HepG2 (cell line): ENCODE measurements at regions not wholly inside any gene's neighbourhood (a gene's known extent, or its start where the extent isn't known, plus 50 kb on each side); places are given as distances from the start of the nearest gene placed in this dataset.

ENCODE experiments used
- ATAC-seq: fragments of 200-7000 bp; cut with Tn5 transposase; 3 replicates; pipeline ENCODE4 v1.9.1; 2020; ENCODE audit warnings: mild to moderate bottlenecking, moderate library complexity
- BruUV-seq: library from RNA; stranded (reverse); fragments of 400-500 nt; replicated peaks from 2 replicates; lab custom pipeline; 2021; lab: Mats Ljungman, UMichigan
- CTCF ChIA-PET: fragments of 300-600 bp; formaldehyde crosslinking; extraction: SDS; loops from one replicate; lab custom pipeline; 2021; ENCODE audit warnings: low total read pairs, inconsistent platforms, low intra/inter-chr PET ratio; lab: Yijun Ruan, JAX
- POLR2A ChIA-PET: fragments of 350-600 bp; sonication (Branson Sonifier 250); formaldehyde crosslinking; loops from one replicate; lab custom pipeline; 2020; ENCODE audit warnings: antibody characterized with exemption, inconsistent platforms; lab: Yijun Ruan, JAX
- DNase-seq: peaks from one replicate; pipeline ENCODE4 v3.0.0-alpha.2; 2015; ENCODE audit warnings: low spot score
- FAIRE-seq: peaks from 3 replicates; lab custom pipeline; 2011; peaks lifted over from hg19 to GRCh38; lab: Jason Lieb, UNC
- H2AFZ ChIP-seq: one replicate; pipeline ENCODE4 v1.6.1; 2011; ENCODE audit warnings: low read length, inconsistent platforms
- H3K27ac ChIP-seq: fragments of 300-600 bp; 3 replicates; pipeline ENCODE4 v1.8.0; 2011; ENCODE audit warnings: mixed run types, mild to moderate bottlenecking, mixed read lengths, low read length, inconsistent platforms; ENCODE audit not compliant: insufficient read depth; ENCODE audit errors: extremely low read length
- H3K27me3 ChIP-seq, 2 experiments: fragments of 200-600 bp in 1 of 2; 2 replicates in 1 of 2; 3 replicates in 1 of 2; pipeline versions ENCODE4 v1.6.0 to v1.8.0; 2011; ENCODE audit warnings: low read length in 2 of 2, mild to moderate bottlenecking in 2 of 2, moderate library complexity in 2 of 2, inconsistent platforms in 1 of 2; ENCODE audit not compliant: insufficient read depth in 2 of 2, control insufficient read depth in 1 of 2
- H3K36me3 ChIP-seq, 2 experiments: fragments of 200-600 bp in 1 of 2; replicated peaks in 1 of 2; 2 replicates in 1 of 2; 3 replicates in 1 of 2; pipeline versions ENCODE4 v1.5.1 to v1.8.0; 2011; ENCODE audit warnings: low read length in 2 of 2, inconsistent platforms in 1 of 2; ENCODE audit not compliant: insufficient read depth in 2 of 2, control insufficient read depth in 1 of 2
- H3K4me1 ChIP-seq: 2 replicates; pipeline ENCODE4 v1.5.1; 2012; ENCODE audit warnings: low read length, inconsistent platforms; ENCODE audit not compliant: insufficient read depth
- H3K4me2 ChIP-seq: 2 replicates; pipeline ENCODE4 v1.6.0; 2011; ENCODE audit warnings: low read depth, low read length, inconsistent platforms
- H3K4me3 ChIP-seq, 3 experiments: fragments of 200-600 bp in 1 of 3; sonication (generic), shearing (Covaris generic) in 1 of 3; replicated peaks in 1 of 3; 2 replicates each; pipeline ENCODE4 v1.5.1; 2011 to 2016; ENCODE audit warnings: low read length in 3 of 3, inconsistent platforms in 2 of 3, low read depth in 2 of 3, mild to moderate bottlenecking in 2 of 3, control low read depth in 1 of 3, mixed read lengths in 1 of 3; ENCODE audit not compliant: insufficient read depth in 1 of 3
- H3K79me2 ChIP-seq: one replicate; pipeline ENCODE4 v1.6.1; 2011; ENCODE audit warnings: low read length, inconsistent platforms; ENCODE audit not compliant: insufficient read depth
- H3K9ac ChIP-seq: 2 replicates; pipeline ENCODE4 v1.6.0; 2011; ENCODE audit warnings: mild to moderate bottlenecking, low read depth, low read length, inconsistent platforms; ENCODE audit not compliant: insufficient read depth
- H3K9me3 ChIP-seq: 2 replicates; pipeline ENCODE4 v1.5.1; 2012; ENCODE audit warnings: mild to moderate bottlenecking, low read length
- H4K20me1 ChIP-seq: 2 replicates; pipeline ENCODE4 v1.6.0; 2011; ENCODE audit warnings: inconsistent platforms, mild to moderate bottlenecking, low read length, moderate library complexity; ENCODE audit not compliant: insufficient read depth
- HDAC6 ChIP-seq: fragments of 200-600 bp; sonication (generic); IDR thresholded peaks from 2 replicates; pipeline ENCODE4 v1.7.0; 2017; ENCODE audit warnings: mild to moderate bottlenecking, antibody characterized with exemption, low read length, low read depth
- HNRNPLL ChIP-seq: fragments of 200-400 bp; formaldehyde crosslinking; IDR thresholded peaks from 2 replicates; pipeline ENCODE4 v1.6.1; 2017; ENCODE audit warnings: mild to moderate bottlenecking, low read depth, low read length; ENCODE audit not compliant: poor library complexity, severe bottlenecking
- MAFK ChIP-seq, 2 experiments: IDR thresholded peaks in 1 of 2; conservative IDR thresholded peaks in 1 of 2; 2 replicates each; pipeline ENCODE4 v1.6.1; 2011; ENCODE audit warnings: improper control_type of control experiment in 2 of 2, low read length in 2 of 2
- PCBP2 ChIP-seq: fragments of 200-400 bp; formaldehyde crosslinking; optimal IDR thresholded peaks from 2 replicates; pipeline ENCODE3; 2018; ENCODE audit warnings: low read length, low read depth; ENCODE audit not compliant: poor library complexity, severe bottlenecking
- PREB ChIP-seq: sonication (generic); formaldehyde crosslinking; IDR thresholded peaks from 2 replicates; pipeline ENCODE4 v1.4.0; 2020; ENCODE audit warnings: missing genetic modification reagents
- RFX3 ChIP-seq: IDR thresholded peaks from 2 replicates; pipeline ENCODE4 v1.6.1; 2016; ENCODE audit warnings: missing biosample characterization, missing genetic modification reagents
- SALL2 ChIP-seq: sonication (generic); formaldehyde crosslinking; IDR thresholded peaks from 2 replicates; pipeline ENCODE4 v1.8.1; 2023; ENCODE audit warnings: mild to moderate bottlenecking, missing genetic modification reagents, inconsistent platforms
- ZMYM2 ChIP-seq: sonication (generic); formaldehyde crosslinking; IDR thresholded peaks from 2 replicates; pipeline ENCODE4 v1.8.0; 2022; ENCODE audit warnings: mild to moderate bottlenecking, missing genetic modification reagents
- ZMYM3 ChIP-seq: sonication (generic); formaldehyde crosslinking; IDR thresholded peaks from 2 replicates; pipeline ENCODE4 v1.5.1; 2020; ENCODE audit warnings: mild to moderate bottlenecking, missing genetic modification reagents
- WGBS: methylation state at CpG from one replicate; pipeline ENCODE4 v1.1.6; 2017; ENCODE audit warnings: low lambda C conversion rate; 5-methylcytosine and 5-hydroxymethylcytosine counted together
- in situ Hi-C: cut with HindIII; loops from 2 replicates; pipeline ENCODE4 v1.10.0; 2017; ENCODE audit warnings: low pct_unique_long_range_greater_than_20kb; ENCODE audit not compliant: extremely low pct_ligation_motif_present
- intact Hi-C: fragments of 100-400 bp; cut with micrococcal nuclease; formaldehyde crosslinking; loops from one replicate; pipeline ENCODE4 v1.10.0; 2022; ENCODE audit not compliant: unreplicated experiment
- TF ChIP-seq, protein P1 (sequence below): sonication (generic); formaldehyde crosslinking; IDR thresholded peaks from 2 replicates; pipeline ENCODE4 v1.4.0; 2020; ENCODE audit warnings: missing genetic modification reagents

GRCh38 chr7:32659853-32660252 is 164.6 kb downstream of the AVL9 start:
- Histone ChIP-seq H3K4me2 (no peak overlapping the region), H3K9me3 (no peaks in the 10 kb centered on the region), H3K27ac (no peak overlapping the region), H2AFZ (no peak overlapping the region), H3K9ac (no peak overlapping the region), H4K20me1 (no peaks in the 10 kb centered on the region), H3K4me1 (peaks cover 45% of the 10 kb centered on the region), H3K79me2 (no peaks in the 10 kb centered on the region), H3K36me3 (no peaks in the 10 kb centered on the region; a peak in 1 of 5 replicates), H3K4me3 (no peak overlapping the region), H3K27me3 (no peaks in the 10 kb centered on the region)
- ATAC-seq: no peak
- intact Hi-C loops (no loop called here), in situ Hi-C loops (no loop called here)
- 97% methylated on average over 9 of the region's 9 CpGs for WGBS
- DNase-seq: no peak
- no TSS peak for BruUV-seq
- no peak for FAIRE-seq
- no peak for TF ChIP-seq HNRNPLL
- no peak for TF ChIP-seq MAFK (conservative IDR thresholded peaks at IDR 0.05 in 1 of 2, IDR thresholded peaks at IDR 0.05 in 1 of 2; ENCODE audit: low read length in 2 of 2)
- TF ChIP-seq, protein P1, sequence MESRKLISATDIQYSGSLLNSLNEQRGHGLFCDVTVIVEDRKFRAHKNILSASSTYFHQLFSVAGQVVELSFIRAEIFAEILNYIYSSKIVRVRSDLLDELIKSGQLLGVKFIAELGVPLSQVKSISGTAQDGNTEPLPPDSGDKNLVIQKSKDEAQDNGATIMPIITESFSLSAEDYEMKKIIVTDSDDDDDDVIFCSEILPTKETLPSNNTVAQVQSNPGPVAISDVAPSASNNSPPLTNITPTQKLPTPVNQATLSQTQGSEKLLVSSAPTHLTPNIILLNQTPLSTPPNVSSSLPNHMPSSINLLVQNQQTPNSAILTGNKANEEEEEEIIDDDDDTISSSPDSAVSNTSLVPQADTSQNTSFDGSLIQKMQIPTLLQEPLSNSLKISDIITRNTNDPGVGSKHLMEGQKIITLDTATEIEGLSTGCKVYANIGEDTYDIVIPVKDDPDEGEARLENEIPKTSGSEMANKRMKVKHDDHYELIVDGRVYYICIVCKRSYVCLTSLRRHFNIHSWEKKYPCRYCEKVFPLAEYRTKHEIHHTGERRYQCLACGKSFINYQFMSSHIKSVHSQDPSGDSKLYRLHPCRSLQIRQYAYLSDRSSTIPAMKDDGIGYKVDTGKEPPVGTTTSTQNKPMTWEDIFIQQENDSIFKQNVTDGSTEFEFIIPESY: peak; percentile 52; the same call in 1 of the 2 replicates
- no peak for TF ChIP-seq HDAC6
- TF ChIP-seq PCBP2: no peak
- no peak for TF ChIP-seq RFX3 (CRISPR knock-in tag)
- POLR2A ChIA-PET: interaction anchor here (1.4 kb wide), 2 partner anchors 8 to 9 kb away, joined by 3 to 4 read pairs; no protein-coding TSS in a partner anchor
- CTCF ChIA-PET: no interaction called here

DNA sequence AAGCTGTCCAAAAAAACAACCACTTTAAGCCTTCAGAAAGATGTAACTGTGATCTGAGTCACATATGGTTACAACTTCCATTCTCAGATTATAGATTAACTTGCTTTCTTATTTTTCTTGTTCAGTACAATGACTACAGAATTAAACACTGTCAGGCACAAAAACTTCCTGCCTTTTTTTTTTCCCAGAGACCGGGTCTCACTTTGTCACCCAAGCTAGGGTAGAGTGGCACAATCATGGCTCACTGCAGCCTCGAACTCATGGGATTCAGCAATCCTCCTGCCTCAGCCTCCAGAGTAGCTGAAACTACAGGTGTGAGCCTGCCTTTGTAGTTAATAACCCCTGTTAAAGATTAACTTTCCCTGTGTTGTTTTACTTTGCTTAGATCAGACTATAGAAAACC is 163.2 kb downstream of the AVL9 start:
- WGBS: 83% methylated on average over 2 of the region's 2 CpGs
- H3K79me2 ChIP-seq: no peaks in the 10 kb centered on the region
- H3K27ac ChIP-seq: no peak overlapping the region
- H3K9me3 ChIP-seq: no peaks in the 10 kb centered on the region
- H3K9ac ChIP-seq: no peak overlapping the region
- no peak overlapping the region for H2AFZ ChIP-seq
- no peaks in the 10 kb centered on the region for H3K27me3 ChIP-seq
- FAIRE-seq (no peak), DNase-seq (no peak), ATAC-seq (peak; percentile 51; the same call in 1 of the 3 replicates)
- ChIA-PET POLR2A (interaction anchor here (0.8 kb wide), 1 partner anchor 10 kb away, joined by 3 read pairs; no protein-coding TSS in a partner anchor), CTCF (no interaction called here)
- no TSS peak for BruUV-seq
- in situ Hi-C loops: no loop called here
- no peaks in the 10 kb centered on the region for H4K20me1 ChIP-seq
- peaks cover 31% of the 10 kb centered on the region for H3K4me1 ChIP-seq
- intact Hi-C loops: no loop called here
- no peak overlapping the region for H3K4me3 ChIP-seq
- H3K36me3 ChIP-seq: no peaks in the 10 kb centered on the region; a peak in 1 of 5 replicates
- no peak overlapping the region for H3K4me2 ChIP-seq
- TF ChIP-seq PREB (CRISPR knock-in tag): no peak
- no peak for TF ChIP-seq SALL2
- peak; percentile 60; the same call in 1 of the 2 replicates for TF ChIP-seq ZMYM2 (CRISPR knock-in tag)
- peak; percentile 29; the same call in 1 of the 2 replicates for TF ChIP-seq ZMYM3 (CRISPR knock-in tag)
